ENCODE measurements at regions not wholly inside any gene's neighbourhood (a gene's known extent, or its start where the extent isn't known, plus 50 kb on each side); places are given as distances from the start of the nearest gene placed in this dataset.

GRCh38 chr11:120054753-120055045 lies 83.2 kb downstream of the TRIM29 start:
- no peak for TF ChIP-seq CTCF (IDR thresholded peaks at IDR 0.05; ENCODE audit: low read depth, low read length)
- TF ChIP-seq EZH2phosphoT487 (IDR thresholded peaks at IDR 0.05; ENCODE audit: low read depth), result no peak
